Daoy (cell line): ENCODE measurements at regions not wholly inside any gene's neighbourhood (a gene's known extent, or its start where the extent isn't known, plus 50 kb on each side); places are given as distances from the start of the nearest gene placed in this dataset.
"Not testable (repeated sequence)": the region's sequence is repeated elsewhere in the genome, so short reads cannot be mapped to it uniquely, and the experiment has no call there.

Experiments
- DNase-seq: peaks from one replicate; pipeline ENCODE4 v3.0.0-alpha.2; 2015; ENCODE audit warnings: low read depth

GRCh38 chr1:58062635-58063034 lies 483.9 kb downstream of the OMA1 start:
- peak; percentile 49 for DNase-seq

GRCh38 chr1:58060559-58061170 lies 485.9 kb downstream of the OMA1 start:
- no peak for DNase-seq

- DNase-seq, result peak; percentile 14
These were observed 486.7 kb downstream of the OMA1 start for GRCh38 chr1:58059789-58060188.

GRCh38 chr1:58058323-58058722 lies 488.2 kb downstream of the OMA1 start:
- no peak for DNase-seq

- DNase-seq, result no peak
These were observed 488.7 kb downstream of the OMA1 start for GRCh38 chr1:58057826-58058225.

GRCh38 chr1:58051187-58051586 lies 495.3 kb downstream of the OMA1 start:
- not testable (repeated sequence) for DNase-seq

GRCh38 chr1:58047265-58047858 lies 499.2 kb downstream of the OMA1 start:
- peak; percentile 41 for DNase-seq

GRCh38 chr1:58045094-58045705 lies 501.3 kb downstream of the OMA1 start:
- no peak for DNase-seq

- DNase-seq, result peak; percentile 41
These were observed 504.9 kb downstream of the OMA1 start for GRCh38 chr1:58041621-58042020.

GRCh38 chr1:58038574-58038973 lies 508.0 kb downstream of the OMA1 start:
- no peak for DNase-seq

GRCh38 chr1:58035523-58035922 lies 511.0 kb downstream of the OMA1 start:
- DNase-seq, result peak; percentile 13

GRCh38 chr1:58033311-58033710 lies 513.2 kb downstream of the OMA1 start:
- no peak for DNase-seq

GRCh38 chr1:58032611-58033073 lies 513.9 kb downstream of the OMA1 start:
- no peak for DNase-seq

GRCh38 chr1:58031416-58031815 lies 515.1 kb downstream of the OMA1 start:
- DNase-seq, result no peak

- no peak for DNase-seq
These were observed 516.1 kb downstream of the OMA1 start for GRCh38 chr1:58030456-58030855.

GRCh38 chr1:58017641-58018040 lies 528.9 kb downstream of the OMA1 start:
- no peak for DNase-seq

GRCh38 chr1:58013237-58013636 lies 533.3 kb downstream of the OMA1 start:
- DNase-seq, result no peak

- DNase-seq, result peak; percentile 7
These were observed 534.5 kb downstream of the OMA1 start for GRCh38 chr1:58011978-58012377.

GRCh38 chr1:58006421-58007046 lies 540.0 kb downstream of the OMA1 start:
- no peak for DNase-seq

- no peak for DNase-seq
These were observed 541.3 kb downstream of the OMA1 start for GRCh38 chr1:58005212-58005611.

GRCh38 chr1:58003988-58004387 lies 542.5 kb downstream of the OMA1 start:
- DNase-seq, result no peak

- no peak for DNase-seq
These were observed 543.5 kb downstream of the OMA1 start for GRCh38 chr1:58003059-58003458.

- DNase-seq, result no peak
These were observed 545.7 kb downstream of the OMA1 start for GRCh38 chr1:58000821-58001220.
